ENCODE measurements at regions not wholly inside any gene's neighbourhood (a gene's known extent, or its start where the extent isn't known, plus 50 kb on each side); places are given as distances from the start of the nearest gene placed in this dataset.

DNA sequence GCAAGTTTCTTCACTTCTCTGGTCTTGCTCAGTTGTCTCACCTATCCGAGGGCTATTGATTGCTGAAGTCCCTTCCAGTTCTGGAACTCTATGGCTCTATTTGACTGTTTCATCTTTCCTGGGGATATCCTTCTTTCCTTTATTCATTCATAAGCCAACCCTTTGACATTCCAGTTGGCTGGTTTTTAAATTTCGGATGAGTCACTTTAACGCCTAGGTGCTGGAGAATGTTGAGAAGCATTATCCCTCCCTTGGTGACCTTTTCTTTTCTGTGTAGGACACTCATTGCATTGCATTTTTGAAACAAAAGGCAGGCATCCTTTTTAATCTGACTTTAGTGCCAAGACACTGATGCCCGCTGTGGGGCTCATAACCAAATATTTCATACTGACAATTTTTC lies 307.1 kb downstream of the TSN start:
- Histone ChIP-seq H3K36me3 (ENCODE audit: control insufficient read depth in 1 of 2, insufficient read depth in 2 of 2, low read length in 2 of 2) (no peaks in the 10 kb centered on the region), H3K4me3 (ENCODE audit: low read depth in 1 of 2, low read length in 2 of 2) (no peak overlapping the region), H3K9me3 (ENCODE audit: control insufficient read depth in 1 of 2, low read length in 2 of 2) (no peaks in the 10 kb centered on the region), H3K9ac (ENCODE audit: low read depth in 1 of 2, low read length in 2 of 2) (no peak overlapping the region), H3K27me3 (ENCODE audit: control insufficient read depth in 1 of 2, insufficient read depth in 2 of 2, low read length in 2 of 2) (no peaks in the 10 kb centered on the region), H3K4me1 (ENCODE audit: control insufficient read depth in 1 of 2, insufficient read depth in 2 of 2, low read length in 2 of 2) (no peaks in the 10 kb centered on the region), H3K27ac (ENCODE audit: low read depth, low read length) (no peak overlapping the region)

DNA sequence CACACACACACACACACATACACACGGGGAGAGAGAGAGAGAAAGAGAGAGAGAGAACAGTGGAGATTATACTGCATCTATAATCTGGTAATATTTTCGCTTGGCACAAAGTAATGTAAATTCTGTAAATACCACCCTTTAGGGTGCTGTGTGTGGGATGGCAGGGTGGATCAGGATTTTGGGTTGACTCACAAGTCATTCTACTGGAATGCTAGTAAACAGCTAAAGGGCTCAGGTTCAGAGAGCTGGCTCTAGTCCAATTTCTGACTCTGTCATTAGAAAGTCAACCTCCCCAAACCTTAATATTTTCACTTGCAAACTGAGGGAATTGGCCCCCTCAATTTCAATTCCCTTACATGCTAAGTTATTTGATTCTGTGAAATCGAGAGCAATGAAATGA lies 308.3 kb downstream of the TSN start:
- no peaks in the 10 kb centered on the region for H3K4me1 ChIP-seq (ENCODE audit: control insufficient read depth in 1 of 2, insufficient read depth in 2 of 2, low read length in 2 of 2)
- no peak overlapping the region for H3K9ac ChIP-seq (ENCODE audit: low read depth in 1 of 2, low read length in 2 of 2)
- H3K4me3 ChIP-seq (ENCODE audit: low read depth in 1 of 2, low read length in 2 of 2): no peak overlapping the region
- no peak overlapping the region for H3K27ac ChIP-seq (ENCODE audit: low read depth, low read length)
- no peaks in the 10 kb centered on the region for H3K36me3 ChIP-seq (ENCODE audit: control insufficient read depth in 1 of 2, insufficient read depth in 2 of 2, low read length in 2 of 2)
- H3K9me3 ChIP-seq (ENCODE audit: control insufficient read depth in 1 of 2, low read length in 2 of 2): no peaks in the 10 kb centered on the region
- no peaks in the 10 kb centered on the region for H3K27me3 ChIP-seq (ENCODE audit: control insufficient read depth in 1 of 2, insufficient read depth in 2 of 2, low read length in 2 of 2)

DNA sequence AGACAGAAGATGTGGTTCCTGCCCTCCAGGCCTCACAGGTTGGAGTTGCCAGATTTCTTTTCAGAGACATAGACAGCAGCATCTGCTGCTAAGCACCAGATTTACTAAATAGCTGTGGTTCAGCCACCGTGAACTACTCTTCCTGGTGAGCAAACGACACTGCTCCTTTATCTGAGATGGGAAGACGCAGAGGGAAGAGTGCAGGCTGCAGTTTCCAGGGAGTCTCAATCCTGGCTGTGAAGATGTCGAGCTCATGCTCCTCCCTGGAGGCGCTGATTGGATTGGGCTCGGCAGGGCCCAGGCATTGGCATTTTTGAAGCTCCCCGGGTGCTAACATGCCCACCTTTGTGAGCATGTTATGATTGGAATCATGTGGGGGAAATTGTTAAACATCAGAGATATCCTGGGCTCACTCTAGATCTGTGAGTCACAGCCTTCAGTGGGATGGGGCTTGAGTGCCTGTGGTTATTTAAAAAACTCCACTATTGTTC lies 314.8 kb downstream of the TSN start:
- Histone ChIP-seq H3K9ac (ENCODE audit: low read depth in 1 of 2, low read length in 2 of 2) (no peak overlapping the region), H3K27ac (ENCODE audit: low read depth, low read length) (no peak overlapping the region), H3K4me3 (ENCODE audit: low read depth in 1 of 2, low read length in 2 of 2) (no peak overlapping the region), H3K4me1 (ENCODE audit: control insufficient read depth in 1 of 2, insufficient read depth in 2 of 2, low read length in 2 of 2) (no peaks in the 10 kb centered on the region), H3K9me3 (ENCODE audit: control insufficient read depth in 1 of 2, low read length in 2 of 2) (no peaks in the 10 kb centered on the region), H3K27me3 (ENCODE audit: control insufficient read depth in 1 of 2, insufficient read depth in 2 of 2, low read length in 2 of 2) (no peaks in the 10 kb centered on the region), H3K36me3 (ENCODE audit: control insufficient read depth in 1 of 2, insufficient read depth in 2 of 2, low read length in 2 of 2) (no peaks in the 10 kb centered on the region)

DNA sequence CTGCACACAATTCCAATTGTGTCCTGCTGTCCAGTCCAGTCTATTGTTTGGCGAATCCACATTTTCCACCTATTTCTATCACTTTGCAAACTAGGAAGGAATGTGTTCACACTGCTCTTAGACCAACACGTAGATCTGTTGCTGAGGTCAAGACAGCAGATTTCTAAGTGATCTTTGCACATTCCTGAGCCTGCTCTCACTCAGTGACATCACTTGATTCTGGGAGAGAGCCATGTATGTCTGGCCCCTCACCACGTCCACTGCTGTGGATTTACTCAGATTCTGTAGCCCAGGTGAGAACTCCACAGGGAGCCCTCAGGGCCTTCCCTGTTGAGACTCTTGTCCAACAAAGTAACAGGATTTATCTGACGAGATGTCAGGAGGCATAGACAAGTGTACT lies 317.2 kb downstream of the TSN start:
- Histone ChIP-seq H3K4me3 (ENCODE audit: low read depth in 1 of 2, low read length in 2 of 2) (no peak overlapping the region), H3K36me3 (ENCODE audit: control insufficient read depth in 1 of 2, insufficient read depth in 2 of 2, low read length in 2 of 2) (no peaks in the 10 kb centered on the region), H3K27ac (ENCODE audit: low read depth, low read length) (no peak overlapping the region), H3K9me3 (ENCODE audit: control insufficient read depth in 1 of 2, low read length in 2 of 2) (no peaks in the 10 kb centered on the region), H3K27me3 (ENCODE audit: control insufficient read depth in 1 of 2, insufficient read depth in 2 of 2, low read length in 2 of 2) (no peaks in the 10 kb centered on the region), H3K9ac (ENCODE audit: low read depth in 1 of 2, low read length in 2 of 2) (no peak overlapping the region), H3K4me1 (ENCODE audit: control insufficient read depth in 1 of 2, insufficient read depth in 2 of 2, low read length in 2 of 2) (no peaks in the 10 kb centered on the region)

DNA sequence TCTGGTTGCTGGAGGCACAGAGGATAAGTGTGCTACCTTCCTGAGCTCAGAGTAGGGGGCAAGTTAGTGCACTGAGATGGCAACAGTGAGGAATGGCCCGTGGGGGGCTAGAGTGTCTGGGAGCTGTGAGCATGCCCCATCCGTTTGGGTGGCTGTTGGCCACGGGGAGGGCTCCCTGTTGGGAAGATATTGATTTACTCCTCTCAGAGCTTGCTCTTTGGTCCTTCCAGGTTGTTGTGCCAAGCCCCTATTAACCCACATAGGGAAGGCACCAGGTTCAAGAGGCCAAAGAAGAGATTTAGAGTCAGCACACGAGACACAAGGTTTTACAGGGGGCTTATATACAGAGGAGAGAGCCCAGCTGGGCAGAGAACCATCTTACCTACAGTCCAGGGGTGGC lies 318.8 kb downstream of the TSN start:
- Histone ChIP-seq H3K27me3 (ENCODE audit: control insufficient read depth in 1 of 2, insufficient read depth in 2 of 2, low read length in 2 of 2) (no peaks in the 10 kb centered on the region), H3K4me3 (ENCODE audit: low read depth in 1 of 2, low read length in 2 of 2) (no peak overlapping the region), H3K36me3 (ENCODE audit: control insufficient read depth in 1 of 2, insufficient read depth in 2 of 2, low read length in 2 of 2) (no peaks in the 10 kb centered on the region), H3K9ac (ENCODE audit: low read depth in 1 of 2, low read length in 2 of 2) (no peak overlapping the region), H3K9me3 (ENCODE audit: control insufficient read depth in 1 of 2, low read length in 2 of 2) (no peaks in the 10 kb centered on the region), H3K4me1 (ENCODE audit: control insufficient read depth in 1 of 2, insufficient read depth in 2 of 2, low read length in 2 of 2) (no peaks in the 10 kb centered on the region), H3K27ac (ENCODE audit: low read depth, low read length) (no peak overlapping the region)

DNA sequence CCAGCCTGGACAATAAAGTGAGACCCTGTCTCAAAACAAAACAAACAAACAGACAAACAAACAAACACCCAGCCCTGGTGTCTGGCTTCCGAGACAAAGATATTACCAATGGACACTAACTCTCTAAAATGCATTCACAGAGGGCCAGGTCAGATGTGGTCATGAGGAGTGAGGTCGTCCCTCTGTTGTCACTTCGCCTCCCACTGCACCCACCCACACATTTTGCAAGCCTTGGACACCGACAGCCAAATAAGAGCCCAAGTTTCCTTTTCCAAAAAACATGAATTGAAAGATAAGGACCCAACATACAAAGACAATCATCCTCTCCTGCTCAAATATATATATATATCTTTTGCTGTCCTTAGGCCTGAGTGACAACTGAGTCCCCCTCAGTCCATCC lies 319.9 kb downstream of the TSN start:
- no peak overlapping the region for H3K9ac ChIP-seq (ENCODE audit: low read depth in 1 of 2, low read length in 2 of 2)
- H3K4me1 ChIP-seq (ENCODE audit: control insufficient read depth in 1 of 2, insufficient read depth in 2 of 2, low read length in 2 of 2): no peaks in the 10 kb centered on the region
- H3K27ac ChIP-seq (ENCODE audit: low read depth, low read length): no peak overlapping the region
- no peaks in the 10 kb centered on the region for H3K36me3 ChIP-seq (ENCODE audit: control insufficient read depth in 1 of 2, insufficient read depth in 2 of 2, low read length in 2 of 2)
- no peaks in the 10 kb centered on the region for H3K27me3 ChIP-seq (ENCODE audit: control insufficient read depth in 1 of 2, insufficient read depth in 2 of 2, low read length in 2 of 2)
- no peaks in the 10 kb centered on the region for H3K9me3 ChIP-seq (ENCODE audit: control insufficient read depth in 1 of 2, low read length in 2 of 2)
- no peak overlapping the region for H3K4me3 ChIP-seq (ENCODE audit: low read depth in 1 of 2, low read length in 2 of 2)

DNA sequence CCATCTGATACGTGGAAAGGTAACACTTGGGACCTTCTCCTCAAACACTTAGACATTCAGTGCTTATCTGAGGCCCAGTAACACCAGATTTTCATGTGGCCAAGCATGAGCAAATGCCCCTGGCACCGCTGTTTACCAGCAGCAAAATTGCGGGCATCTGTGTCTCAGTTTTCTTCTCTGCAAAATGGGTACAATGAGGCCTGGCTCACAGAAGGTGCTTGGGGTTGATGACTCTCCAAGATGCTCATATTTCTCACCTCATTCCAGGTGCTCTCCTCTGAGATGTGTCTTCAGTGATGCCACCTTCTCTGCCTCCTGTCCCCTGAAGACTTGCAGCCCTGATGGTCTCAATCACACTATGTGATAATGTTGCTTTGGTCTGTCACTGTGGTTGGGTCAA lies 321.7 kb downstream of the TSN start:
- Histone ChIP-seq H3K36me3 (ENCODE audit: control insufficient read depth in 1 of 2, insufficient read depth in 2 of 2, low read length in 2 of 2) (no peaks in the 10 kb centered on the region), H3K4me3 (ENCODE audit: low read depth in 1 of 2, low read length in 2 of 2) (no peak overlapping the region), H3K4me1 (ENCODE audit: control insufficient read depth in 1 of 2, insufficient read depth in 2 of 2, low read length in 2 of 2) (no peaks in the 10 kb centered on the region), H3K27ac (ENCODE audit: low read depth, low read length) (no peak overlapping the region), H3K9ac (ENCODE audit: low read depth in 1 of 2, low read length in 2 of 2) (no peak overlapping the region), H3K27me3 (ENCODE audit: control insufficient read depth in 1 of 2, insufficient read depth in 2 of 2, low read length in 2 of 2) (no peaks in the 10 kb centered on the region), H3K9me3 (ENCODE audit: control insufficient read depth in 1 of 2, low read length in 2 of 2) (no peaks in the 10 kb centered on the region)

DNA sequence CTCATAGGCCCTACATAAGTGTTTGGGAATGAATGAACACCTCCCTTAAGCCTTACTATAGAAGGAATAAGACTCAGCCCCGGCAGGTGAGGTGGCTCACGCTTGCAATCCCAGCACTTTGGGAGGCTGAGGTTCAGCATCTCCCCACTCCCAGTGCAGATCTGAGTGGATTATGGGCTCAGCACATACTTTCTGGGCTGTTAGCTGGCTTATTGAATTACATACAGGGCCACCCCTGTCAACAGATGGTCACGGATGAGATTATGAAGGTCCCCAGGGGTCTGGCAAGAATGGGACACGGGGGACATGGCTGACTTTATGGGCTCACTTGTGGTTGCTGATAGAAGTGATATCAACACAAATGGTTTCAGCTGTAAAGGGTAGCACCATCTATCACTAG lies 322.3 kb downstream of the TSN start:
- no peaks in the 10 kb centered on the region for H3K4me1 ChIP-seq (ENCODE audit: control insufficient read depth in 1 of 2, insufficient read depth in 2 of 2, low read length in 2 of 2)
- H3K27ac ChIP-seq (ENCODE audit: low read depth, low read length): no peak overlapping the region
- H3K4me3 ChIP-seq (ENCODE audit: low read depth in 1 of 2, low read length in 2 of 2): no peak overlapping the region
- H3K9me3 ChIP-seq (ENCODE audit: control insufficient read depth in 1 of 2, low read length in 2 of 2): no peaks in the 10 kb centered on the region
- no peaks in the 10 kb centered on the region for H3K27me3 ChIP-seq (ENCODE audit: control insufficient read depth in 1 of 2, insufficient read depth in 2 of 2, low read length in 2 of 2)
- H3K9ac ChIP-seq (ENCODE audit: low read depth in 1 of 2, low read length in 2 of 2): no peak overlapping the region
- no peaks in the 10 kb centered on the region for H3K36me3 ChIP-seq (ENCODE audit: control insufficient read depth in 1 of 2, insufficient read depth in 2 of 2, low read length in 2 of 2)

DNA sequence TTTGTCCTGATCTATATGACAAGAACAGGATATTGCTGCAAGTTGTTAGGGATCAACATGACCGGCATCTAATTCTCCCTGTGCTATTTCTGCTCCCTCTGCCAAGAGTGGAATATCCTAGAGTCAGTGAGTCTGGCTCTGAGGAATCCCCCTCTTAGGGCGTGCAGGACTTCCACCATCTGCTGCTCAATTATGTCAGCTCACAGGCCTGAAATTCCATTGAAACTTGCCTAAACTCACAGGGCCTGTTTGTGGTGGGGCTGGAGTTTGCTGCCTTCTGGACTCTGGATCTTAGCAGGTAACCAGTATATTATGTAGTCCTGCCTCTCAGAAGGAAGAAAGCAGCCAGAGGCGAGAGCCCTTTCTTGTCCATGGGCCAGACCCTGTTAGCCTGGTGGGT lies 323.0 kb downstream of the TSN start:
- H3K27ac ChIP-seq (ENCODE audit: low read depth, low read length): no peak overlapping the region
- H3K36me3 ChIP-seq (ENCODE audit: control insufficient read depth in 1 of 2, insufficient read depth in 2 of 2, low read length in 2 of 2): no peaks in the 10 kb centered on the region
- H3K27me3 ChIP-seq (ENCODE audit: control insufficient read depth in 1 of 2, insufficient read depth in 2 of 2, low read length in 2 of 2): no peaks in the 10 kb centered on the region
- no peaks in the 10 kb centered on the region for H3K9me3 ChIP-seq (ENCODE audit: control insufficient read depth in 1 of 2, low read length in 2 of 2)
- no peak overlapping the region for H3K9ac ChIP-seq (ENCODE audit: low read depth in 1 of 2, low read length in 2 of 2)
- no peak overlapping the region for H3K4me3 ChIP-seq (ENCODE audit: low read depth in 1 of 2, low read length in 2 of 2)
- no peaks in the 10 kb centered on the region for H3K4me1 ChIP-seq (ENCODE audit: control insufficient read depth in 1 of 2, insufficient read depth in 2 of 2, low read length in 2 of 2)

DNA sequence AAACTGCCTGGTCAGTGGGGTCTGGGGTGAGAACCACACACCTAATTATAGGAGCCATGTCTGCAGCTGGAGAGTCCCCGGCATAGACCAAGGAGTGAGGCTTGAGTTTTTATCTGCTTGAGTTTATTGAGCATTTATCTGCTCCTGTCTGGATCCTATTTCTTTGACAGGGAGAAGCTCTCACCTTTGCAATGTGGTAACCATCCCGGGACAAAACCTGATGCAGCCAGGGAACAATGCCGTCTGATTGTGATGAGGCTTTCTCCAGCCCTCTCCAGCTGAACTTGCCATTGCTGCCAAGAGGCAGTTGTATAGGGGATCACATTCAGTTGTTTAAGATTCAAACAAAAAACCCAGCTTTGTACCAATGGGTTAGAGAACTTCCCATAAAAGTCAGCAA lies 324.4 kb downstream of the TSN start:
- Histone ChIP-seq H3K4me1 (ENCODE audit: control insufficient read depth in 1 of 2, insufficient read depth in 2 of 2, low read length in 2 of 2) (no peaks in the 10 kb centered on the region), H3K36me3 (ENCODE audit: control insufficient read depth in 1 of 2, insufficient read depth in 2 of 2, low read length in 2 of 2) (no peaks in the 10 kb centered on the region), H3K27me3 (ENCODE audit: control insufficient read depth in 1 of 2, insufficient read depth in 2 of 2, low read length in 2 of 2) (no peaks in the 10 kb centered on the region), H3K4me3 (ENCODE audit: low read depth in 1 of 2, low read length in 2 of 2) (no peak overlapping the region), H3K9me3 (ENCODE audit: control insufficient read depth in 1 of 2, low read length in 2 of 2) (no peaks in the 10 kb centered on the region), H3K9ac (ENCODE audit: low read depth in 1 of 2, low read length in 2 of 2) (no peak overlapping the region), H3K27ac (ENCODE audit: low read depth, low read length) (no peak overlapping the region)

DNA sequence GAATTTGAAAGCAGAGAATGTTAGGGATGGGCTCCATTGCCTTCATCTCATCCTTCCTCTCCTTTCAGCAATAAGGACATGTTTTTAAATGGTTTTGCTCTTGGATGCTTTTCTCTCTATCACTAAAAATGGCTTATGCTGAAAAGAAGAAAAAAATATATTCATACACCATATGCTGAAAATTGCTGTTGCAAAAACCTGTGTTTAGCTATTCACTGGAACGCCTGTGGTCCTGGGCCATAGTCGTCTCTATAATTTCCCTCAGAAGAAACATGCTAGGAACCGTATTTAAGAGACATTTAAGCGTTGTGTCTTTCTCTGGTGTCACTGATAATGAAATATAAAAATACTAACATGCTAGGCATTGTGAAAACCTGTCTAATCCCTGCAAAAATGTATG lies 324.9 kb downstream of the TSN start:
- Histone ChIP-seq H3K36me3 (ENCODE audit: control insufficient read depth in 1 of 2, insufficient read depth in 2 of 2, low read length in 2 of 2) (no peaks in the 10 kb centered on the region), H3K27ac (ENCODE audit: low read depth, low read length) (no peak overlapping the region), H3K9ac (ENCODE audit: low read depth in 1 of 2, low read length in 2 of 2) (no peak overlapping the region), H3K27me3 (ENCODE audit: control insufficient read depth in 1 of 2, insufficient read depth in 2 of 2, low read length in 2 of 2) (no peaks in the 10 kb centered on the region), H3K4me3 (ENCODE audit: low read depth in 1 of 2, low read length in 2 of 2) (no peak overlapping the region), H3K4me1 (ENCODE audit: control insufficient read depth in 1 of 2, insufficient read depth in 2 of 2, low read length in 2 of 2) (no peaks in the 10 kb centered on the region), H3K9me3 (ENCODE audit: control insufficient read depth in 1 of 2, low read length in 2 of 2) (no peaks in the 10 kb centered on the region)

All from duodenal mucosa (tissue), 2 donors.